Mesenchymal stem cell (in vitro differentiated cells and primary cell): ENCODE measurements at regions not wholly inside any gene's neighbourhood (a gene's known extent, or its start where the extent isn't known, plus 50 kb on each side); places are given as distances from the start of the nearest gene placed in this dataset.

Experiments
- DNase-seq: peaks from one replicate; pipeline ENCODE4 v3.0.0-alpha.2; 2013
- H2AFZ ChIP-seq: one replicate; pipeline ENCODE4 v1.6.1; 2013; ENCODE audit warnings: low read depth, mild to moderate bottlenecking, control low read depth, inconsistent platforms, low read length, moderate library complexity
- H2AK5ac ChIP-seq: 2 replicates; pipeline ENCODE4 v1.6.1; 2013; ENCODE audit warnings: low read length, moderate library complexity, mild to moderate bottlenecking, inconsistent platforms; ENCODE audit not compliant: severe bottlenecking
- H2BK120ac ChIP-seq: one replicate; pipeline ENCODE4 v1.6.1; 2013; ENCODE audit warnings: low read depth, mild to moderate bottlenecking, inconsistent platforms, low read length, moderate library complexity
- H2BK12ac ChIP-seq, 2 experiments: one replicate each; pipeline ENCODE4 v1.6.1; 2013; ENCODE audit warnings: inconsistent platforms in 2 of 2, low read length in 2 of 2, mild to moderate bottlenecking in 2 of 2, moderate library complexity in 2 of 2, control low read depth in 1 of 2
- H2BK15ac ChIP-seq: one replicate; pipeline ENCODE4 v1.6.1; 2013; ENCODE audit warnings: mild to moderate bottlenecking, low read depth, inconsistent platforms; ENCODE audit not compliant: poor library complexity, severe bottlenecking
- H2BK5ac ChIP-seq: 2 replicates; pipeline ENCODE4 v1.6.1; 2013; ENCODE audit warnings: low read depth, mild to moderate bottlenecking, low read length, control low read depth, inconsistent platforms; ENCODE audit not compliant: poor library complexity, severe bottlenecking
- H3K14ac ChIP-seq, 2 experiments: one replicate each; pipeline ENCODE4 v1.6.1; 2013; ENCODE audit warnings: inconsistent platforms in 2 of 2, low read length in 2 of 2, control low read depth in 1 of 2, mild to moderate bottlenecking in 1 of 2, moderate library complexity in 1 of 2
- H3K18ac ChIP-seq, 2 experiments: one replicate each; pipeline ENCODE4 v1.6.1; 2013; ENCODE audit warnings: inconsistent platforms in 2 of 2, low read length in 2 of 2, control low read depth in 1 of 2, low read depth in 1 of 2, mild to moderate bottlenecking in 1 of 2
- H3K23ac ChIP-seq, 2 experiments: one replicate each; pipeline ENCODE4 v1.6.1; 2013; ENCODE audit warnings: inconsistent platforms in 2 of 2, low read length in 2 of 2, mild to moderate bottlenecking in 2 of 2, moderate library complexity in 2 of 2, control low read depth in 1 of 2
- H3K27ac ChIP-seq: 2 replicates; pipeline ENCODE4 v1.5.1; 2013; ENCODE audit warnings: mild to moderate bottlenecking, moderate library complexity, low read length, control low read depth, inconsistent platforms; ENCODE audit not compliant: poor library complexity, severe bottlenecking
- H3K27me3 ChIP-seq, 2 experiments: 2 replicates each; pipeline versions ENCODE4 v1.6.1 to v1.7.0; 2013; ENCODE audit warnings: low read length in 2 of 2, mild to moderate bottlenecking in 2 of 2, moderate library complexity in 2 of 2, control low read depth in 1 of 2, inconsistent platforms in 1 of 2; ENCODE audit not compliant: control insufficient read depth in 1 of 2, insufficient read depth in 1 of 2
- H3K36me3 ChIP-seq, 2 experiments: 2 replicates each; pipeline versions ENCODE4 v1.6.1 to v1.7.0; 2013; ENCODE audit warnings: low read length in 2 of 2, control low read depth in 1 of 2, inconsistent platforms in 1 of 2, low read depth in 1 of 2, mild to moderate bottlenecking in 1 of 2; ENCODE audit not compliant: insufficient read depth in 2 of 2, control insufficient read depth in 1 of 2
- H3K4ac ChIP-seq, 2 experiments: one replicate each; pipeline ENCODE4 v1.6.1; 2013; ENCODE audit warnings: inconsistent platforms in 2 of 2, low read length in 2 of 2, mild to moderate bottlenecking in 2 of 2, moderate library complexity in 2 of 2, control low read depth in 1 of 2, low read depth in 1 of 2
- H3K4me1 ChIP-seq: 2 replicates; pipeline ENCODE4 v1.6.1; 2013; ENCODE audit warnings: low read depth, low read length, control low read depth; ENCODE audit not compliant: control insufficient read depth, insufficient read depth
- H3K4me2 ChIP-seq: 2 replicates; pipeline ENCODE4 v1.6.1; 2013; ENCODE audit warnings: low read length, mild to moderate bottlenecking, inconsistent platforms; ENCODE audit not compliant: poor library complexity, severe bottlenecking
- H3K4me3 ChIP-seq, 2 experiments: 2 replicates each; pipeline versions ENCODE4 v1.5.1 to v1.7.0; 2013; ENCODE audit warnings: low read length in 2 of 2, mild to moderate bottlenecking in 2 of 2, control low read depth in 1 of 2, low read depth in 1 of 2; ENCODE audit not compliant: insufficient read depth in 1 of 2
- H3K79me1 ChIP-seq: replicated peaks from 2 replicates; pipeline ENCODE4 v1.6.1; 2013; ENCODE audit warnings: mild to moderate bottlenecking, control low read depth, low read length, inconsistent platforms; ENCODE audit not compliant: poor library complexity, severe bottlenecking
- H3K9ac ChIP-seq: 2 replicates; pipeline ENCODE4 v1.7.0; 2013; ENCODE audit warnings: mild to moderate bottlenecking, low read length, moderate library complexity
- H3K9me3 ChIP-seq: 2 replicates; pipeline ENCODE4 v1.7.0; 2013; ENCODE audit warnings: mild to moderate bottlenecking, low read length; ENCODE audit not compliant: control insufficient read depth
- H4K8ac ChIP-seq: one replicate; pipeline ENCODE4 v1.6.1; 2013; ENCODE audit warnings: inconsistent platforms, mild to moderate bottlenecking, low read length, moderate library complexity
- H4K91ac ChIP-seq: one replicate; pipeline ENCODE4 v1.6.1; 2013; ENCODE audit warnings: mild to moderate bottlenecking, low read length, inconsistent platforms
- WGBS: methylation state at CpG from one replicate; pipeline ENCODE4 v1.1.7; 2013; ENCODE audit warnings: mixed read lengths; 5-methylcytosine and 5-hydroxymethylcytosine counted together

DNA sequence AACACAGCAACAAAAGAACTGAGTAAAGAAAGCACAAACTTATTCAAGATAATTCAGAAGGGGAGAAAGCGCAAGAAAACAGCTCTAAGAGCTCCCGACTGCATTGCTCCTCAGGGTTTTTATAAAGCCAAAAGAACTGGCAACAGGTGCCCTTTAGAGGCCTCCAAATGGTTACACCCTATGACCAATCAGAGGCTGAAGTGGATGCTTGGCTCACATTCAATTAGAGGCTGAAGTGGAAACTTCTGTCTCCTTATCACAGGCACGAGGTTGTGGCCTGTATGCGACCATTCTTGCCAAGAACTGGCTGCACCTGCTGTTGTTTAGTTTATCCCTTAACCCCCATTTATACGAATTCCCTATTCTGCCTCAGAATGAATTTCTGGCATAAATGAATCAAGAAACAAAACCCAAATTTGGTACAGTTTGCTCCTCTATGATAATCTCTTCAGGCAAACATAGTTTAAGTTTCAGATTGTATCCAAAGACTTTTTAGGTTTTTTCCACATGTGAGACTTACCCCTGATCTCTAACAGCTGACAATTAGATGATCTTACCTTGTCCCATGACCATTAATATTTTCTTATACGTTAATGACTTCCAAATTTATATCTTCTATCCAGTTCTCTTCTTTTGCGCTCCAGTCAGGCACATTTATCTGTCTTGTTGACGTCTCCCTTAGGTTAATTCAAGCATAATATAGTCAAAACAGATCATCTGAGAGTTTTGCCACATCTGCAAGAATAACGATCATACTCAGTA lies 504.8 kb downstream of the NXPH1 start:
- Histone ChIP-seq H3K27ac (no peak overlapping the region), H2BK15ac (no peak overlapping the region), H4K91ac (no peak overlapping the region), H3K4me1 (no peaks in the 10 kb centered on the region), H2BK12ac (no peak overlapping the region), H3K4me2 (no peak overlapping the region), H2BK120ac (no peak overlapping the region), H3K27me3 (no peaks in the 10 kb centered on the region), H3K36me3 (no peaks in the 10 kb centered on the region), H3K9me3 (peaks cover 43% of the 10 kb centered on the region), H2AK5ac (no peak overlapping the region), H3K23ac (no peak overlapping the region), H3K14ac (no peak overlapping the region), H4K8ac (no peak overlapping the region), H3K18ac (no peak overlapping the region), H3K79me1 (no peaks in the 10 kb centered on the region), H3K4me3 (no peak overlapping the region), H2BK5ac (no peak overlapping the region), H3K9ac (no peak overlapping the region), H2AFZ (no peak overlapping the region), H3K4ac (no peak overlapping the region)
- DNase-seq = no peak
- 73% methylated on average over 9 of the region's 9 CpGs for WGBS

DNA sequence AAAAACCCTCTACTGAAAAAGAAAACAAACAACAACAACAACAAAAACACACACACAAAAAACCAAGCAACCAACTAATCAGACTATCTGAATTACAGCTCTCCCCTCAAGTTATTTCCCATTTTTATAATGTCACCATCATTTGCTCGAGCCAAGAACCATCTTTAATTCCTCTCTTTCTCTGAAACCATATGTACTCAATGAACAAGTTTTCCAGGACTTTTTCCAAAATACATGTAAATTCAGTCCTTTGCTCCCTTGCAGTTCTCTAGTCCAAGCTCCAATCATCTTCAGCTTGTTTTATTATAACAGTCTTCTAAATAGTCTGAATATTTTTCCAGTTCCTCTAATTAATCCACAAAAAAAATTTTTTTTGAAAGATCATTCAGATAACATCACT lies 506.0 kb downstream of the NXPH1 start:
- Histone ChIP-seq H3K27ac (no peak overlapping the region), H4K91ac (no peak overlapping the region), H2AFZ (no peak overlapping the region), H3K4me1 (no peaks in the 10 kb centered on the region), H2BK120ac (no peak overlapping the region), H3K4me3 (no peak overlapping the region), H3K4me2 (no peak overlapping the region), H2BK15ac (no peak overlapping the region), H2BK5ac (no peak overlapping the region), H3K14ac (no peak overlapping the region), H3K79me1 (no peaks in the 10 kb centered on the region), H3K23ac (no peak overlapping the region), H2AK5ac (no peak overlapping the region), H3K36me3 (no peaks in the 10 kb centered on the region), H3K9ac (no peak overlapping the region), H2BK12ac (no peak overlapping the region), H3K4ac (no peak overlapping the region), H3K18ac (no peak overlapping the region), H3K27me3 (no peaks in the 10 kb centered on the region), H3K9me3 (peaks cover 35% of the 10 kb centered on the region), H4K8ac (no peak overlapping the region)
- DNase-seq = no peak
- 67% methylated on average over 1 of the region's 1 CpG for WGBS

GRCh38 chr7:8963722-8964121 lies 530.3 kb downstream of the NXPH1 start:
- no peak overlapping the region for H2BK15ac ChIP-seq
- H2AK5ac ChIP-seq = no peak overlapping the region
- H3K18ac ChIP-seq = no peak overlapping the region
- no peak for DNase-seq
- H3K36me3 ChIP-seq = no peaks in the 10 kb centered on the region
- H2BK120ac ChIP-seq = no peak overlapping the region
- no peaks in the 10 kb centered on the region for H3K4me1 ChIP-seq
- WGBS = 73% methylated on average over 1 of the region's 2 CpGs
- H3K27me3 ChIP-seq = no peaks in the 10 kb centered on the region
- H3K27ac ChIP-seq = no peak overlapping the region
- no peak overlapping the region for H3K4me2 ChIP-seq
- H2BK12ac ChIP-seq = no peak overlapping the region
- peaks cover 21% of the 10 kb centered on the region for H3K9me3 ChIP-seq
- H3K79me1 ChIP-seq = no peaks in the 10 kb centered on the region
- no peak overlapping the region for H3K14ac ChIP-seq
- no peak overlapping the region for H3K9ac ChIP-seq
- no peak overlapping the region for H3K23ac ChIP-seq
- H2AFZ ChIP-seq = no peak overlapping the region
- H3K4ac ChIP-seq = no peak overlapping the region
- H4K8ac ChIP-seq = no peak overlapping the region
- H3K4me3 ChIP-seq = no peak overlapping the region
- no peak overlapping the region for H2BK5ac ChIP-seq
- H4K91ac ChIP-seq = no peak overlapping the region

DNA sequence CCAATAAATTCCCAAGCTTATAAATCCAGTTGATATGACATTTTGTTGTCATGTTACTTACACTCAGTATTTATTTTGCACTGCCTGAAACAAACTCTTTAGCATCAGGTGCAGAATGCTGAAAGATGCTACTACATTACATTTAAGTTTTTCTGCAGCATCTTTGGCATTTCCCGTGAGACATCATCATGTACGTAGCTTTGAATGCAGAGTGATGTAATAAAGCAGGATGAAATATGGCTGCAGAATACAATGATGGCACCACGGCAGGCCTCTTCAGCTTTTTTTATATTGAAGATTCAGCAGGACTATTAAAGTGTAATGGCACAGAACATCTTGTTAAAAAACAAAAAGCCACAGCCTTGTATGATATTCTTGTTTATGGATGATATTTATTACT lies 531.8 kb downstream of the NXPH1 start:
- Histone ChIP-seq H2AFZ (no peak overlapping the region), H3K4me3 (no peak overlapping the region), H2BK120ac (no peak overlapping the region), H3K9ac (no peak overlapping the region), H2BK15ac (no peak overlapping the region), H2BK5ac (no peak overlapping the region), H3K4ac (no peak overlapping the region), H4K8ac (no peak overlapping the region), H3K23ac (no peak overlapping the region), H3K27ac (no peak overlapping the region), H2BK12ac (no peak overlapping the region), H3K9me3 (peaks cover 24% of the 10 kb centered on the region), H3K18ac (no peak overlapping the region), H3K79me1 (no peaks in the 10 kb centered on the region), H3K27me3 (no peaks in the 10 kb centered on the region), H3K14ac (no peak overlapping the region), H3K4me2 (no peak overlapping the region), H3K4me1 (no peaks in the 10 kb centered on the region), H4K91ac (no peak overlapping the region), H3K36me3 (no peaks in the 10 kb centered on the region), H2AK5ac (no peak overlapping the region)
- DNase-seq = no peak
- 97% methylated on average over 2 of the region's 3 CpGs for WGBS
